GM12873 (cell line): ENCODE measurements at regions not wholly inside any gene's neighbourhood (a gene's known extent, or its start where the extent isn't known, plus 50 kb on each side); places are given as distances from the start of the nearest gene placed in this dataset.

Experiments
- TF ChIP-seq, protein P1 (sequence below): IDR thresholded peaks from 2 replicates; pipeline ENCODE4 v1.5.1; 2012; ENCODE audit warnings: low read depth, mild to moderate bottlenecking, moderate library complexity, low read length, control low read depth; ENCODE audit not compliant: insufficient read depth; ENCODE audit errors: missing control alignments

DNA sequence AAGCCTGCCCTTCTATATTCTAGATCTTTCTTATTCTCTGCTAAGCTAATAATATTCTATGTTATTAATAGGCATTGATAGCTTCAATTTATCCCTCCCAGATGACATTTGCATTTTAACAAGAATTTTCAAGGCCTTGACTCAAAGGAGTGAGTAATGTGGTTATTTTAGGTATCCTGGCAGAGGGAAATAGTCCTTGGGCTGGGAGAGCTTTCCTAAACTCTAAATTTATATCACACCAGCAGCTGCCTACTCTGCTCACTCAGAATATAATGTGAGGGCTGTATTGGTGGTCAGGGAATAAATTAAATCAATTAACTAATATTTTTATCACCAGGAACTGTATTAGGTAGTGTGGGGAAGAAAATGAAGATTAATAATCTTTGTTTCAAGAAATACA lies 74.8 kb upstream of the ADAM23 start:
- TF ChIP-seq, protein P1, sequence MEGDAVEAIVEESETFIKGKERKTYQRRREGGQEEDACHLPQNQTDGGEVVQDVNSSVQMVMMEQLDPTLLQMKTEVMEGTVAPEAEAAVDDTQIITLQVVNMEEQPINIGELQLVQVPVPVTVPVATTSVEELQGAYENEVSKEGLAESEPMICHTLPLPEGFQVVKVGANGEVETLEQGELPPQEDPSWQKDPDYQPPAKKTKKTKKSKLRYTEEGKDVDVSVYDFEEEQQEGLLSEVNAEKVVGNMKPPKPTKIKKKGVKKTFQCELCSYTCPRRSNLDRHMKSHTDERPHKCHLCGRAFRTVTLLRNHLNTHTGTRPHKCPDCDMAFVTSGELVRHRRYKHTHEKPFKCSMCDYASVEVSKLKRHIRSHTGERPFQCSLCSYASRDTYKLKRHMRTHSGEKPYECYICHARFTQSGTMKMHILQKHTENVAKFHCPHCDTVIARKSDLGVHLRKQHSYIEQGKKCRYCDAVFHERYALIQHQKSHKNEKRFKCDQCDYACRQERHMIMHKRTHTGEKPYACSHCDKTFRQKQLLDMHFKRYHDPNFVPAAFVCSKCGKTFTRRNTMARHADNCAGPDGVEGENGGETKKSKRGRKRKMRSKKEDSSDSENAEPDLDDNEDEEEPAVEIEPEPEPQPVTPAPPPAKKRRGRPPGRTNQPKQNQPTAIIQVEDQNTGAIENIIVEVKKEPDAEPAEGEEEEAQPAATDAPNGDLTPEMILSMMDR: no peak

DNA sequence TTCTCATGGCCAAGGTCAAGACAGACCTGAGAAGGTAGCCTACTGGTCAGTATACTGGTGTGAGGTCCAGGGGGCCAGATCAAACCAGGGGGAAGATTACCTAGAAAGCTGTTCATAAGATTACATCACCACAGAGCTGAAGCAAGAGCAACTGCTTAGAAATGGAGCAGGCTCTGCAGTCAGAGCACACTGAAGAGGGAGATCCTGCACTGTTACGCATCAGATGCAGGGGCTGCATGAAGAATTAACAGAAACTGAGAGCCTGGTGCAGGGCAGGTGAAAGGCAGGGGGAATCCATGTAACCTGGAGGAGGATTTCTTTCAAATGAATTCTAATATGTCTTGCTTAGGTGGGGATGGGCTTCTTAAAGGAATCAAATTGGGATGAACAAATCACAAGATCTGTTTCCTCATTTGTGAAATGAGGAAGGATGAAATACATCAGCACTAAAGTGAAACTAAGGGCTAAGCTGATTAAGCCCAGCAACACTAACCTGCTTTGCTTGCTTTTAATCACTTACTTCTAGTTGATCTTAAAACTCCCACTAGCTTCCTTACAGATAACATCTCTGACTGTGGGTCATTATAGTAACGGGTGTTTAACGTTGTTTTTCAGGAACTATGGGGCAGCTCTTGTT lies 74.3 kb upstream of the ADAM23 start:
- TF ChIP-seq, protein P1: no peak

DNA sequence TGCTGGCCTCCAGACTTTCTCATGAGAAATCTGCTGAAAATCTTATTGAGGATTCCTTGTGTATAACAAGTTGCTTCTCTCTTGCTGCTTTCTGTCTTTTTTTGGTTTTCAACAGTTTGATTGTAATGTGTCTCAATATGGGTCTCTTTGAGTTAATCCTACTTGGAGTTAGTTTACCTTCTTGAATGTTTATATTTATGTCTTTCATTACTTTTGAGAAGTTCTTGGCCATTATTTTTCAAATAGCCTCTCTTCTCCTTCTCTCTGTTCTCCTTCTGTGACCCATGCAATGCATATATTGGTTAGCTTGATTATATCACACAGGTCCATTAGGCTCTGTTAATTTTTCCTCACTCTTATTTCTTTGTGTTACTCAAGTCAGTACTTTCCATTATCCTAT lies 67.4 kb upstream of the ADAM23 start:
- TF ChIP-seq, protein P1: no peak

DNA sequence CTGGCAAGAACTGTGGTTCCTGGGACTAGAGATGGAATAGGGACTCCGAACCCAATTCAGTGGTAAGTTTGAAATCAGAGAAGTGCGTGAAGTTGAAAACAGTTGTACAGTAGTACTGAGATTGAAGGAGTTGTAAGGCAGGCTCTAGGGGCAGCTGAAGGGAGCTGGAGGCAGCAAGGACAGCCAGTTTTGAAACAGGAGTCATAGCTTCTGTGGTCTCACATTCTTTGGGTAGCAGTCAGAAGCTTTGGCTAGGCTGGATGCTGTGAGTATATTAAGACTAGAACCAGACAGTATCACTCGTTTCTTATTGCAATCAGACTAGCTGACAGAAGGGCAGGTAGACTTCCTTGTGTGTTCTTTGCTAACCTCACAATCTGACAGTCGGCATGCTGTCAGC lies 64.5 kb upstream of the ADAM23 start:
- TF ChIP-seq, protein P1: no peak

DNA sequence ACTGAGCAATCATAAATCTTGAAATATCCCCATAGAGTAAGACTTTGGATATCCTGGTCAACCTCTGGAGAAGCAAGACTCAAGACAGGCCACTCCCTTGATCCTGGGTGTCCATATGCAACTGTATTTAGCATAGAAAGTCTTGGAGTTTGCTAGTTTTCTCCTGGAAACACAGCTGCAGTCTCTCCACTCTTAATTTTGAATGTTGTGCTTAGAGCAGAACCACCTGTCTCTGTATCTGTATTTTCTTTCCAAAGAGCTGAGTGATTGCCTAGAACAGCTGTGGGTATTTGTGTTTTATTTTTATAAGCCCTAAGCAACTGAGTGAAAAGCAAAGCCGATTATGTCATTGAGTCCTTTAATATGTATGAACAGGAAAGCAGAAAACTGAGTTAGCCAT lies 64.1 kb upstream of the ADAM23 start:
- TF ChIP-seq, protein P1: no peak

DNA sequence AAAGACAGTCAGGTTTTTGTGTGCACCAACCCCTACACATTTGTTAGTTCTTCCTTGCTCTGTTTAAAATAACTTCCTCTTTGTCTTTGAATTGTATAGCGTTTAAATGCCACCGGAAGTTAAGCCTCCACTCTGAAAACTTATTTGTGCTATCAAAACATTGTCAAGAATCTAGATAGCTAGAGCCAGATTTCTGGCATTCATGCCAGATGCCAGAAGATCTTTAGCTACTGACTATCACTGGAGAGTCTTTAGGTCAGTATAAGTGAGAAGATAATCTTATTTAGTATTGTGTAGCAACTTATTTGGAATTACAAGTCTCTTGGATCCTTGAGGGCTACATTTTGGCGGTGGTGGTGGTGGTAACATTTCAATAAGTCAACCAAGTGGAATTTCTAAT lies 63.4 kb upstream of the ADAM23 start:
- TF ChIP-seq, protein P1: no peak

DNA sequence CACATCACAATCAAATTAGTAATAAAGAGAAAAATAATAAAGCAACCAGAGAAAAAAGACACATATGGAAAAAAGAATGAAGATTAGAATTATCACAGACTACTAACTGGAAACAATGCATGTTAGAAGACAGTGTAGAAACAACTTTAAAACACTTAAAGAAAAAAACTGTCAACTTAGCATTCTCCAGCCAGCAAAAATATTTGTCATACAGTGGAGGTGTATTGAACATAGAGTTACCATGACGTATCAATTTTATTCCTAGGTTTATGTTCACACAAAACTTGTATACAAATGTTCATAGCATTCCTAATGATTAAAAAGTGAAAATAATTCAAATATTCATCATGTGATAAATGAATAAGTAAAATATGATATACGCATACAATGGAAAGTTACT lies 61.5 kb upstream of the ADAM23 start:
- TF ChIP-seq, protein P1: no peak
